ENCODE measurements at regions not wholly inside any gene's neighbourhood (a gene's known extent, or its start where the extent isn't known, plus 50 kb on each side); places are given as distances from the start of the nearest gene placed in this dataset.

GRCh38 chr2:181341855-181342600 lies 115.2 kb upstream of the ITGA4 start:
- no peak overlapping the region for H3K27ac Mint-ChIP-seq
- no peak overlapping the region for H3K4me3 Mint-ChIP-seq
- H3K36me3 Mint-ChIP-seq: no peaks in the 10 kb centered on the region
- no peak for ATAC-seq
- H3K4me1 Mint-ChIP-seq: peaks cover 12% of the 10 kb centered on the region
- H3K27me3 Mint-ChIP-seq: no peaks in the 10 kb centered on the region
- no peaks in the 10 kb centered on the region for H3K9me3 Mint-ChIP-seq

GRCh38 chr2:181348107-181348837 lies 108.9 kb upstream of the ITGA4 start:
- Mint-ChIP-seq H3K9me3 (peaks cover 5% of the 10 kb centered on the region), H3K4me1 (peaks cover 35% of the 10 kb centered on the region), H3K4me3 (no peak overlapping the region), H3K27ac (peak overlapping the region; percentile 31), H3K27me3 (no peaks in the 10 kb centered on the region), H3K36me3 (no peaks in the 10 kb centered on the region)
- ATAC-seq: peak; percentile 86

DNA sequence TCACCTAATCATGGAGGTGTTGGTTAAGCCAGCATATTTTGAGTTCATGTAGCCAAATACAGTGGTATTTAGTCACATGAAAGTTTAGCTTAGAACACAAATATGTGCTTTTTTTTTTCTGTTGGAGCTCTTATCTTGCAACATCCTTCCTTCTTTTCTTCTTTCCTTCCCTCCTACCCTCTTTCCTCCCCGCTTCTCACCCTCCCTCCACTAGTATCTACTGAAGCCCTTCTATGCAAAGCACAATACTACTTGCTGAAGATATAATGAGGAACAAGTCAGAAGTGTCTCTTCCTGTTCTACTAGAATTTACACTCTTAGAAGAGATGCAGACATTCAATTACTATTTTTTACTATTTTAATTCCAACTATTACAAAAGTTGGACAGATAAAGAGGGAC lies 105.0 kb upstream of the ITGA4 start:
- peak overlapping the region; percentile 15 for H3K4me3 Mint-ChIP-seq
- no peaks in the 10 kb centered on the region for H3K36me3 Mint-ChIP-seq
- H3K27me3 Mint-ChIP-seq: no peaks in the 10 kb centered on the region
- H3K9me3 Mint-ChIP-seq: peaks cover 5% of the 10 kb centered on the region
- peaks cover 35% of the 10 kb centered on the region for H3K4me1 Mint-ChIP-seq
- peak; percentile 69 for ATAC-seq
- H3K27ac Mint-ChIP-seq: peak overlapping the region; percentile 76

GRCh38 chr2:181354626-181355025 lies 102.6 kb upstream of the ITGA4 start:
- ATAC-seq: no peak
- no peak overlapping the region for H3K4me3 Mint-ChIP-seq

GRCh38 chr2:181356526-181357130 lies 100.6 kb upstream of the ITGA4 start:
- ATAC-seq: no peak
- Mint-ChIP-seq H3K4me3 (no peak overlapping the region), H3K36me3 (no peaks in the 10 kb centered on the region), H3K9me3 (peaks cover 5% of the 10 kb centered on the region), H3K27ac (no peak overlapping the region), H3K27me3 (no peaks in the 10 kb centered on the region), H3K4me1 (peaks cover 11% of the 10 kb centered on the region)

More at GRCh38 chr2:181354626-181355025, 102.6 kb upstream of the ITGA4 start:
- H3K4me1 Mint-ChIP-seq: peaks cover 19% of the 10 kb centered on the region
- H3K27me3 Mint-ChIP-seq: no peaks in the 10 kb centered on the region
- peaks cover 5% of the 10 kb centered on the region for H3K9me3 Mint-ChIP-seq
- H3K27ac Mint-ChIP-seq: no peak overlapping the region
- no peaks in the 10 kb centered on the region for H3K36me3 Mint-ChIP-seq

GRCh38 chr2:181357979-181358378 lies 99.2 kb upstream of the ITGA4 start:
- no peak for ATAC-seq
- Mint-ChIP-seq H3K4me3 (no peak overlapping the region), H3K9me3 (no peaks in the 10 kb centered on the region), H3K4me1 (peaks cover 7% of the 10 kb centered on the region), H3K27ac (no peak overlapping the region), H3K27me3 (no peaks in the 10 kb centered on the region), H3K36me3 (no peaks in the 10 kb centered on the region)

GRCh38 chr2:181362561-181362960 lies 94.6 kb upstream of the ITGA4 start:
- no peaks in the 10 kb centered on the region for H3K9me3 Mint-ChIP-seq
- no peak overlapping the region for H3K4me3 Mint-ChIP-seq
- no peak for ATAC-seq
- H3K27ac Mint-ChIP-seq: no peak overlapping the region
- no peaks in the 10 kb centered on the region for H3K36me3 Mint-ChIP-seq
- peaks cover 23% of the 10 kb centered on the region for H3K4me1 Mint-ChIP-seq
- H3K27me3 Mint-ChIP-seq: no peaks in the 10 kb centered on the region

DNA sequence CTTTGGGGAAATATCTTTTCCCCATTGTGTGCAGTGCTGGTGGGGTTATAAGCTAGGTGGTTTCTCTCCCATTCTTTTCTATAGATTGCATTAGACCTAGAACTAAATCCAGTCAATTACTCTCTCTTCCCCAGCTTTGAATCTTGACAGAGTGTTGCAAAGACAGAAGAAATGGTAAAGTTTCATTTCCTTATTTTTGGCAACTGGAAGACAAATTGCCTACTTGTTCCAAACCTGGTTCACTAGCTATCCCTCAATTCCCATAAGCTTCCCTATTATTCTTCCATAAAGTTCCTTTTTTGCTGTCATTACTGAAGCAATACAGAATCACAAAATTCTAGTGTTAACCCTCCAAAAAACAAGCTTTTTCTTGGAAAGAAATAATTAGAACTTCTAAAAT lies 94.0 kb upstream of the ITGA4 start:
- Mint-ChIP-seq H3K4me3 (no peak overlapping the region), H3K27ac (no peak overlapping the region), H3K4me1 (peaks cover 23% of the 10 kb centered on the region), H3K36me3 (no peaks in the 10 kb centered on the region), H3K27me3 (no peaks in the 10 kb centered on the region), H3K9me3 (no peaks in the 10 kb centered on the region)
- no peak for ATAC-seq

- H3K27me3 Mint-ChIP-seq: no peaks in the 10 kb centered on the region
- H3K27ac Mint-ChIP-seq: no peak overlapping the region
- H3K9me3 Mint-ChIP-seq: no peaks in the 10 kb centered on the region
- H3K36me3 Mint-ChIP-seq: no peaks in the 10 kb centered on the region
- H3K4me3 Mint-ChIP-seq: no peak overlapping the region
- ATAC-seq: no peak
- H3K4me1 Mint-ChIP-seq: peaks cover 23% of the 10 kb centered on the region
These were observed 92.6 kb upstream of the ITGA4 start for GRCh38 chr2:181364492-181365170.

DNA sequence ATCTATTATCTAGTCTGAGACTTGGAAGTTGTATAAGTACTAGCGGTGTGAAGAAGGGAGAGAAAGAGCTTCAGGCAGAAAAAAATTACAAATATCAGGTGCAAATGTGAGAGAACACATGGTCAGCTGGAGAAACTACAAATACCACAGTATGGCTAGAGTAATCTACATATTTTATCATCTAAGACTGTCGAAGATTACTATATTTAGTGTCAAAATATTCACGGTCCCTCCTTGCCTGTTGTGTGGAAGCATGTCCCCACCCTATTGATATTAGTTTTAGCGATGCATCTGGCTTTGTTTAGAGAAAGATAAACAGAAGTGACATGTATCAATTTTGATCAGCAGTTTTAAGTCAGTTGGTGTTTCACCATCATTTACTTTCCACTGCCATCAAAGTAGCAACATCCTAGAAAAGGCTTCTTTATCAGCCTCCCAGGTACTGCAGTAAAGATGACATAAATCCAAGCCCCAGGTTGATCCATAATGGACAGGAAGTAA lies 90.5 kb upstream of the ITGA4 start:
- ATAC-seq: no peak
- Mint-ChIP-seq H3K27me3 (no peaks in the 10 kb centered on the region), H3K4me1 (peaks cover 29% of the 10 kb centered on the region), H3K4me3 (no peak overlapping the region), H3K9me3 (no peaks in the 10 kb centered on the region), H3K27ac (no peak overlapping the region), H3K36me3 (no peaks in the 10 kb centered on the region)

DNA sequence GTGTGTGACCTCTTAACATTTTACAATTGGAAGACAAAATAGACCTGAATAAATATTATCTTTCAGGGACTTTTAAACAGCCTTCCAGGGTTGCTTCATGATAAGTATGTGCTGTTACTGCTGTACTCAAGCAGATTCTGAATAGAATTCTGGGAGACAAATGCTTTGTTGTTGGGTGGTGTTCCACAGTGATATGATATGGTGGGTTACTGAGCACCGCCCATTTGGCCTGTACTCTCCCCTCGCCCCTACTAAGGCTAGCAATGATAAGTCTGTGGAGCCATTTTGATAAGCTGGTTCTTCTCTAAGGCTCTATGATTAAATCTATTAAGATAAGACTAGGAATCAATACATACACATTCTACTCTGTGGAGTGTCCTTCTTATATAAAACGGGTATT lies 89.8 kb upstream of the ITGA4 start:
- no peak for ATAC-seq
- Mint-ChIP-seq H3K9me3 (no peaks in the 10 kb centered on the region), H3K27ac (no peak overlapping the region), H3K4me1 (peaks cover 35% of the 10 kb centered on the region), H3K36me3 (no peaks in the 10 kb centered on the region), H3K27me3 (no peaks in the 10 kb centered on the region), H3K4me3 (no peak overlapping the region)

DNA sequence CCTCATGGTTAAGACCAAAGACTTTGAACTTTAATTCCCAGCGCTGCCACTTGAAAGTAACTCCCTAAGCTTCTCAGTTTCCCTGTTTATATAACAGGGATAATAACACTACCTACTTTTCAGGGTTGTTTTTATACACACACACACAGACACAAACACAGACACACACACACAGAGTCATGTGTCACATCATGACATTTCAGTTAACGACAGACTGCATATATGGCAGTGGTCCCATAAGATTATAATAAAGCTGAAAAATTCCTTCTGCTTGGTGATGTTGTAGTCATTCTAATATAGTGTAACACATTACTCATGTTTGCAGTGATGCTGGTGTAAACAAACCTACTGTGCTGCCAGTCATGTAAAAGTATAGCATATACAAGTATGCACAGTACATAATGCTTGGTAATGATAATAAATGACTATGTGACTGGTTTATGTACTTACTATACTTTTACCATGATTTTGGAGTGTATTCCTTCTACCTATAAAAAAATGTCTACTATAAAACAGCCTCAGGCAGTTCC lies 89.2 kb upstream of the ITGA4 start:
- no peak overlapping the region for H3K4me3 Mint-ChIP-seq
- H3K9me3 Mint-ChIP-seq: no peaks in the 10 kb centered on the region
- H3K27me3 Mint-ChIP-seq: no peaks in the 10 kb centered on the region
- H3K4me1 Mint-ChIP-seq: peaks cover 35% of the 10 kb centered on the region
- no peak overlapping the region for H3K27ac Mint-ChIP-seq
- ATAC-seq: no peak
- H3K36me3 Mint-ChIP-seq: no peaks in the 10 kb centered on the region

GRCh38 chr2:181370126-181370525 lies 87.1 kb upstream of the ITGA4 start:
- no peak for ATAC-seq
- Mint-ChIP-seq H3K27me3 (no peaks in the 10 kb centered on the region), H3K4me1 (peaks cover 38% of the 10 kb centered on the region), H3K9me3 (no peaks in the 10 kb centered on the region), H3K36me3 (no peaks in the 10 kb centered on the region), H3K4me3 (no peak overlapping the region), H3K27ac (no peak overlapping the region)

DNA sequence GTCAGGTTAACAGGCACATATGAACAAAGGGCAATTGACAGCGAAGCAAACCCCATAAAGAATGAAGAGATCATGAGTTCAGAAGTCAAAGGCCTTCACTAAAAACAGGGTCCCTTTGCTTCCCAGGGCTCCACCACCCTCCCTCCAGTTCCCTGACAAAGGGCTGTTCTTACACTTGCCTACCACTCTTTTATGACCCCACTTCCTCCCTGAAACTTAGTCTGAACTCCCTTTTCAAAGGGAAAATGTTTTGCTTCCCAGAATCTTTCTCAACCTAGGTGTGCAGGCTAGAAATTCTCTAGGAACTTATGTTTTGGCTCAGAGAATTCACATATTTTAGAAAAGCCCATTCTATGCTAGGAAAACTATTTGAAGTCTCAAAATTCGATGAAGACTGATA lies 86.0 kb upstream of the ITGA4 start:
- no peak for ATAC-seq
- no peaks in the 10 kb centered on the region for H3K27me3 Mint-ChIP-seq
- H3K36me3 Mint-ChIP-seq: no peaks in the 10 kb centered on the region
- peaks cover 48% of the 10 kb centered on the region for H3K4me1 Mint-ChIP-seq
- no peaks in the 10 kb centered on the region for H3K9me3 Mint-ChIP-seq
- H3K4me3 Mint-ChIP-seq: no peak overlapping the region
- peak overlapping the region; percentile 37 for H3K27ac Mint-ChIP-seq
